PC-3 (cell line): ENCODE measurements at regions not wholly inside any gene's neighbourhood (a gene's known extent, or its start where the extent isn't known, plus 50 kb on each side); places are given as distances from the start of the nearest gene placed in this dataset.

Experiments
- ATAC-seq: fragments of 200-7000 bp; cut with Tn5 transposase; 2 replicates; pipeline ENCODE4 v1.9.1; 2020; ENCODE audit warnings: mild to moderate bottlenecking, moderate library complexity
- BruUV-seq: library from RNA; stranded (reverse); fragments of 400-500 nt; replicated peaks from 2 replicates; lab custom pipeline; 2021; lab: Mats Ljungman, UMichigan
- CTCF ChIA-PET: fragments of 300-600 bp; sonication (Branson Sonifier 250); formaldehyde crosslinking; loops from one replicate; lab custom pipeline; 2022; ENCODE audit warnings: antibody characterized with exemption; lab: Charles Lee
- POLR2A ChIA-PET: fragments of 300-600 bp; sonication (Branson Sonifier 250); formaldehyde crosslinking; loops from one replicate; lab custom pipeline; 2022; ENCODE audit warnings: antibody characterized with exemption; ENCODE audit not compliant: unreplicated experiment; lab: Charles Lee
- DNase-seq: peaks from one replicate; pipeline ENCODE4 v3.0.0-alpha.2; 2015
- H2AFZ ChIP-seq: fragments of 300-600 bp; sonication (generic); 2 replicates; pipeline ENCODE4 v1.6.0; 2016; ENCODE audit warnings: antibody characterized with exemption, low read length
- H3F3A ChIP-seq: fragments of 300-600 bp; sonication (generic); one replicate; pipeline ENCODE4 v1.6.0; 2017; ENCODE audit warnings: antibody characterized with exemption, low read length, control low read depth, mild to moderate bottlenecking; ENCODE audit not compliant: unreplicated experiment
- H3K27ac ChIP-seq: fragments of 300-600 bp; sonication (generic); 2 replicates; pipeline ENCODE4 v1.5.1; 2016; ENCODE audit warnings: mild to moderate bottlenecking, low read length
- H3K27me3 ChIP-seq: fragments of 300-600 bp; sonication (generic); 2 replicates; pipeline ENCODE4 v1.6.1; 2016; ENCODE audit warnings: low read length, mixed read lengths
- H3K36me3 ChIP-seq: fragments of 300-600 bp; sonication (generic); 2 replicates; pipeline ENCODE4 v1.6.1; 2016; ENCODE audit warnings: low read depth, mixed run types, low read length, mixed read lengths
- H3K4me1 ChIP-seq: fragments of 300-600 bp; sonication (generic); 2 replicates; pipeline ENCODE4 v1.5.1; 2016; ENCODE audit warnings: low read length; ENCODE audit not compliant: insufficient read depth
- H3K4me2 ChIP-seq: fragments of 300-600 bp; sonication (generic); 2 replicates; pipeline ENCODE4 v1.6.0; 2016; ENCODE audit warnings: low read length
- H3K4me3 ChIP-seq: fragments of 300-600 bp; sonication (generic); 2 replicates; pipeline ENCODE4 v1.5.1; 2016; ENCODE audit warnings: mild to moderate bottlenecking, low read length, mixed read lengths
- H3K79me2 ChIP-seq: fragments of 300-600 bp; sonication (generic); 2 replicates; pipeline ENCODE4 v1.6.1; 2017; ENCODE audit warnings: low read length, mixed read lengths
- H3K9ac ChIP-seq: fragments of 300-600 bp; sonication (generic); 2 replicates; pipeline ENCODE4 v1.6.0; 2016; ENCODE audit warnings: mild to moderate bottlenecking, low read length
- H3K9me2 ChIP-seq: fragments of 300-600 bp; sonication (generic); replicated peaks from 2 replicates; pipeline ENCODE4 v1.6.1; 2016; ENCODE audit warnings: mixed run types, low read length, mixed read lengths
- H3K9me3 ChIP-seq: fragments of 300-600 bp; sonication (generic); 2 replicates; pipeline ENCODE4 v1.6.1; 2016; ENCODE audit warnings: low read length, mixed read lengths
- H4K20me1 ChIP-seq: fragments of 300-600 bp; sonication (generic); 2 replicates; pipeline ENCODE4 v1.6.1; 2016; ENCODE audit warnings: low read length, mixed read lengths
- CTCF ChIP-seq: fragments of 300-600 bp; sonication (generic); conservative IDR thresholded peaks from 2 replicates; pipeline ENCODE4 v1.5.1; 2017; ENCODE audit warnings: antibody characterized with exemption, low read depth, mild to moderate bottlenecking, low read length
- EZH2 ChIP-seq: fragments of 300-600 bp; sonication (generic); IDR thresholded peaks from one replicate; pipeline ENCODE4 v1.6.1; 2017; ENCODE audit warnings: antibody characterized with exemption, mild to moderate bottlenecking, low read length; ENCODE audit not compliant: unreplicated experiment
- EZH2phosphoT487 ChIP-seq: fragments of 300-600 bp; sonication (generic); IDR thresholded peaks from 2 replicates; pipeline ENCODE4 v1.6.1; 2018; ENCODE audit warnings: mild to moderate bottlenecking, antibody characterized with exemption, low read length, borderline replicate concordance
- intact Hi-C: fragments of 100-400 bp; cut with micrococcal nuclease; formaldehyde crosslinking; loops from 2 replicates; pipeline ENCODE4 v1.9.0; 2023

DNA sequence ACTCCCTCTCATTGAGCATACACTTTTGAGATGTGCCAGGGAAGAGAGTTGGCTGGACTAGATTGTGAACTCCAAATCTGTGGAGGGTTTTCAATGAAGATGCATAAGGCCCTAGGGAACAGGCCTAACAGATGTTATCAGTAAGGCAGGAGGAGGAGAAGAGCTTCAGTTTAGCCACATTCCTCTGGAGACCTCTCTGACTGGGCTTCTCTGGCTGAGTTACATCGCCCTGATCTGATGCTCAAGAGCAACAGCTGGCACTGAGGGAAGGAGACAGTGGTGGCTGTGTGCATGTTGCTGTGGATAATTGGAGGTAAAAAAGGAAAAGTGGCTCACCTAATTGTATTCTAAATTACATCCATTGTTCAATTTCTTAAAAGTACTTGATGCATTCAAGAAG lies 206.4 kb upstream of the CFAP20DC start:
- no peaks in the 10 kb centered on the region for H3F3A ChIP-seq
- intact Hi-C loops: no loop called here
- POLR2A ChIA-PET: no interaction called here
- H3K4me2 ChIP-seq: no peak overlapping the region
- no peaks in the 10 kb centered on the region for H4K20me1 ChIP-seq
- TF ChIP-seq EZH2: no peak
- TF ChIP-seq CTCF: no peak
- no peak for TF ChIP-seq EZH2phosphoT487
- no peaks in the 10 kb centered on the region for H3K79me2 ChIP-seq
- DNase-seq (no peak), ATAC-seq (no peak)
- H3K27me3 ChIP-seq: no peaks in the 10 kb centered on the region
- H2AFZ ChIP-seq: no peak overlapping the region
- no peaks in the 10 kb centered on the region; the same call in 1 of the 2 replicates for H3K4me1 ChIP-seq
- H3K27ac ChIP-seq: no peak overlapping the region
- CTCF ChIA-PET: no interaction called here
- no TSS peak for BruUV-seq
- H3K9ac ChIP-seq: no peak overlapping the region
- no peaks in the 10 kb centered on the region for H3K36me3 ChIP-seq
- no peak overlapping the region for H3K4me3 ChIP-seq
- no peaks in the 10 kb centered on the region for H3K9me2 ChIP-seq
- H3K9me3 ChIP-seq: no peaks in the 10 kb centered on the region

DNA sequence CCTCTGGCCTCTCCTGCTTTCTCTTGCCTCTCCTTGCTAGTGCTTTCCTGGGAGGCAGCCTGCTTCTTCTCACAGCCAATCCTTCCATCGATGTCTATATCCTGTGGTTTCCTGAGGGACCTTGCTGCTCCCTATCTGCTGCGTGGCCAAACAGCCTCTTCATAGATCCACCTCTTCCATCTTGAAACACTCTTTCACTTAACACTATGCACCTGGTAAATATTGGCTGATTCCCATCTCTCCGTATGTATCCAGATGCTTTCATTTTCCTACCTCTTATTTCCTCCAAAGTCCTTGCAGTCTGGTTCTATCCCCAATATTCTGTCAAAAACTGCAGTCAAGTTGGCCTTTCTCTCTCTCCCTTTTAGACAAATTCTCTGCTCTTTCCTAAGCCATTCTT lies 205.2 kb upstream of the CFAP20DC start:
- intact Hi-C loops: no loop called here
- TF ChIP-seq EZH2 (no peak), CTCF (no peak), EZH2phosphoT487 (no peak)
- no TSS peak for BruUV-seq
- H3K4me1 ChIP-seq: no peaks in the 10 kb centered on the region; the same call in 1 of the 2 replicates
- ChIA-PET POLR2A (no interaction called here), CTCF (no interaction called here)
- H3F3A ChIP-seq: no peaks in the 10 kb centered on the region
- H2AFZ ChIP-seq: no peak overlapping the region
- no peak overlapping the region for H3K9ac ChIP-seq
- no peaks in the 10 kb centered on the region for H3K36me3 ChIP-seq
- H3K9me3 ChIP-seq: no peaks in the 10 kb centered on the region
- ATAC-seq (no peak), DNase-seq (no peak)
- H3K79me2 ChIP-seq: no peaks in the 10 kb centered on the region
- H4K20me1 ChIP-seq: no peaks in the 10 kb centered on the region
- no peaks in the 10 kb centered on the region for H3K27me3 ChIP-seq
- H3K9me2 ChIP-seq: no peaks in the 10 kb centered on the region
- H3K27ac ChIP-seq: no peak overlapping the region
- H3K4me3 ChIP-seq: no peak overlapping the region
- H3K4me2 ChIP-seq: no peak overlapping the region

DNA sequence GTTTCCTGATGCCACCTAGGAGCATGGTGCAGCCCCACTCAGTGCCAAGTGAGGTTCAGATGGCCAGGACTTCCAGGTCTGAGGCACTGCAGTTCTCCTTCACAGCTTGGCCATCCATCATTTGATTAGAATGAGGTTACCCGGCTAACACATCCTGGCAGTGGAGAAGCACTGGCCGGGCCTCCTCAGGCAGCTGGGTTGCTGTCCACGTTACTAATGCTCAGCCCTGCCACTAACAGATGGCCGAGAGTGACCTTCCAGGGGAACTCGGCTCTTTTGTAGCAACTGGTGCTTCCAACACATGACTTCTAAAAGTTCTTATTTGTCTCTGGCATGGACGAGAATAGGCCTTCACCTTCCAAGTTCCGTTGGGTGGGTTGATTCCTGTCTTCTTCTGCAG lies 204.6 kb upstream of the CFAP20DC start:
- TF ChIP-seq CTCF: no peak
- no peak for TF ChIP-seq EZH2phosphoT487
- no peaks in the 10 kb centered on the region for H3K27me3 ChIP-seq
- ChIA-PET CTCF (no interaction called here), POLR2A (no interaction called here)
- ATAC-seq (no peak), DNase-seq (no peak)
- H3K4me3 ChIP-seq: no peak overlapping the region
- no peaks in the 10 kb centered on the region for H4K20me1 ChIP-seq
- no peaks in the 10 kb centered on the region for H3K9me3 ChIP-seq
- H3K27ac ChIP-seq: no peak overlapping the region
- intact Hi-C loops: no loop called here
- H3K79me2 ChIP-seq: no peaks in the 10 kb centered on the region
- no peak overlapping the region for H3K9ac ChIP-seq
- H3F3A ChIP-seq: no peaks in the 10 kb centered on the region
- H3K4me1 ChIP-seq: peaks cover 2% of the 10 kb centered on the region
- H3K4me2 ChIP-seq: no peak overlapping the region
- H3K9me2 ChIP-seq: no peaks in the 10 kb centered on the region
- no peaks in the 10 kb centered on the region for H3K36me3 ChIP-seq
- H2AFZ ChIP-seq: no peak overlapping the region
- no TSS peak for BruUV-seq
